Skeletal muscle tissue (tissue), 3 donors: ENCODE measurements at regions not wholly inside any gene's neighbourhood (a gene's known extent, or its start where the extent isn't known, plus 50 kb on each side); places are given as distances from the start of the nearest gene placed in this dataset.
"Not testable (repeated sequence)": the region's sequence is repeated elsewhere in the genome, so short reads cannot be mapped to it uniquely, and the experiment has no call there.

Experiments
- H3K27ac ChIP-seq: one replicate; pipeline ENCODE4 v1.7.0; 2013; ENCODE audit warnings: mild to moderate bottlenecking, low read depth, low read length, inconsistent platforms
- H3K27me3 ChIP-seq, 3 donors: one replicate each; pipeline ENCODE4 v1.7.0; 2013; ENCODE audit warnings: low read length in 3 of 3; ENCODE audit not compliant: control insufficient read depth in 3 of 3, insufficient read depth in 3 of 3
- H3K36me3 ChIP-seq, 3 donors: one replicate each; pipeline ENCODE4 v1.7.0; 2013; ENCODE audit warnings: low read length in 3 of 3; ENCODE audit not compliant: control insufficient read depth in 3 of 3, insufficient read depth in 3 of 3
- H3K4me1 ChIP-seq, 3 donors: one replicate each; pipeline ENCODE4 v1.7.0; 2013; ENCODE audit warnings: low read length in 3 of 3, mild to moderate bottlenecking in 3 of 3; ENCODE audit not compliant: control insufficient read depth in 3 of 3, insufficient read depth in 3 of 3
- H3K4me3 ChIP-seq, 3 donors: one replicate each; pipeline ENCODE4 v1.7.0; 2013; ENCODE audit warnings: low read length in 3 of 3
- H3K9ac ChIP-seq, 3 donors: one replicate each; pipeline ENCODE4 v1.7.0; 2013; ENCODE audit warnings: low read length in 3 of 3, mild to moderate bottlenecking in 3 of 3, moderate library complexity in 2 of 3, low read depth in 1 of 3
- H3K9me3 ChIP-seq, 3 donors: one replicate each; pipeline ENCODE4 v1.7.0; 2013; ENCODE audit warnings: low read length in 3 of 3; ENCODE audit not compliant: control insufficient read depth in 3 of 3
- donor health status: Osteomylitis.

- H3K4me1 ChIP-seq, result no peaks in the 10 kb centered on the region
- H3K4me3 ChIP-seq, result no peak overlapping the region
- no peaks in the 10 kb centered on the region for H3K27me3 ChIP-seq
- no peaks in the 10 kb centered on the region for H3K9me3 ChIP-seq
- H3K27ac ChIP-seq, result no peak overlapping the region
- H3K9ac ChIP-seq, result no peak overlapping the region
- H3K36me3 ChIP-seq, result no peaks in the 10 kb centered on the region
Observed at GRCh38 chr16:62732092-62732491, 695.9 kb upstream of the CDH8 start.

GRCh38 chr16:62724670-62725269 is 688.5 kb upstream of the CDH8 start:
- H3K9me3 ChIP-seq, H3K27me3 ChIP-seq, H3K36me3 ChIP-seq, H3K4me3 ChIP-seq, H3K4me1 ChIP-seq, H3K27ac ChIP-seq, H3K9ac ChIP-seq: not testable (repeated sequence)

GRCh38 chr16:62720651-62721050 is 684.4 kb upstream of the CDH8 start:
- H3K9me3 ChIP-seq, result peaks cover 0 to 3% (median 0%) of the 10 kb centered on the region in 3 donors
- no peak overlapping the region for H3K9ac ChIP-seq
- H3K27ac ChIP-seq, result no peak overlapping the region
- H3K4me3 ChIP-seq, result no peak overlapping the region
- no peaks in the 10 kb centered on the region for H3K4me1 ChIP-seq
- no peaks in the 10 kb centered on the region for H3K36me3 ChIP-seq
- H3K27me3 ChIP-seq, result no peaks in the 10 kb centered on the region

GRCh38 chr16:62717026-62717425 is 680.8 kb upstream of the CDH8 start:
- H3K4me3 ChIP-seq, result no peak overlapping the region
- no peaks in the 10 kb centered on the region for H3K36me3 ChIP-seq
- no peaks in the 10 kb centered on the region for H3K9me3 ChIP-seq
- no peak overlapping the region for H3K27ac ChIP-seq
- H3K9ac ChIP-seq, result no peak overlapping the region
- no peaks in the 10 kb centered on the region for H3K27me3 ChIP-seq
- H3K4me1 ChIP-seq, result no peaks in the 10 kb centered on the region

- no peak overlapping the region for H3K9ac ChIP-seq
- H3K27me3 ChIP-seq, result no peaks in the 10 kb centered on the region
Observed at GRCh38 chr16:62715701-62716100, 679.5 kb upstream of the CDH8 start.

GRCh38 chr16:62712566-62712965 is 676.3 kb upstream of the CDH8 start:
- Histone ChIP-seq H3K36me3 (no peaks in the 10 kb centered on the region), H3K4me1 (no peaks in the 10 kb centered on the region), H3K9me3 (no peaks in the 10 kb centered on the region), H3K27ac (no peak overlapping the region), H3K4me3 (no peak overlapping the region), H3K9ac (no peak overlapping the region), H3K27me3 (no peaks in the 10 kb centered on the region)

More at GRCh38 chr16:62715701-62716100, 679.5 kb upstream of the CDH8 start:
- H3K4me3 ChIP-seq, result no peak overlapping the region
- no peaks in the 10 kb centered on the region for H3K36me3 ChIP-seq
- H3K4me1 ChIP-seq, result no peaks in the 10 kb centered on the region
- no peaks in the 10 kb centered on the region for H3K9me3 ChIP-seq
- no peak overlapping the region for H3K27ac ChIP-seq

- Histone ChIP-seq H3K27me3 (no peaks in the 10 kb centered on the region), H3K9ac (no peak overlapping the region), H3K4me1 (no peaks in the 10 kb centered on the region), H3K9me3 (no peaks in the 10 kb centered on the region), H3K36me3 (no peaks in the 10 kb centered on the region), H3K4me3 (no peak overlapping the region), H3K27ac (no peak overlapping the region)
Observed at GRCh38 chr16:62711797-62712196, 675.6 kb upstream of the CDH8 start.

- no peaks in the 10 kb centered on the region for H3K27me3 ChIP-seq
- no peak overlapping the region for H3K27ac ChIP-seq
- H3K9me3 ChIP-seq, result no peaks in the 10 kb centered on the region
- no peak overlapping the region for H3K4me3 ChIP-seq
- no peaks in the 10 kb centered on the region for H3K4me1 ChIP-seq
- no peak overlapping the region for H3K9ac ChIP-seq
- no peaks in the 10 kb centered on the region for H3K36me3 ChIP-seq
Observed at GRCh38 chr16:62709794-62710193, 673.6 kb upstream of the CDH8 start.

GRCh38 chr16:62701426-62701825 is 665.2 kb upstream of the CDH8 start:
- H3K4me3 ChIP-seq, result no peak overlapping the region
- H3K27ac ChIP-seq, result no peak overlapping the region
- peaks cover 0 to 4% (median 0%) of the 10 kb centered on the region in 3 donors for H3K9me3 ChIP-seq
- no peaks in the 10 kb centered on the region for H3K36me3 ChIP-seq
- H3K9ac ChIP-seq, result no peak overlapping the region
- H3K27me3 ChIP-seq, result no peaks in the 10 kb centered on the region
- no peaks in the 10 kb centered on the region for H3K4me1 ChIP-seq

- no peaks in the 10 kb centered on the region for H3K4me1 ChIP-seq
- peaks cover 0 to 4% (median 0%) of the 10 kb centered on the region in 3 donors for H3K9me3 ChIP-seq
- H3K27me3 ChIP-seq, result no peaks in the 10 kb centered on the region
- H3K4me3 ChIP-seq, result no peak overlapping the region
- H3K36me3 ChIP-seq, result no peaks in the 10 kb centered on the region
- H3K27ac ChIP-seq, result no peak overlapping the region
- no peak overlapping the region for H3K9ac ChIP-seq
Observed at GRCh38 chr16:62700426-62701294, 664.4 kb upstream of the CDH8 start.
